OCI-LY7 (cell line): ENCODE measurements at regions not wholly inside any gene's neighbourhood (a gene's known extent, or its start where the extent isn't known, plus 50 kb on each side); places are given as distances from the start of the nearest gene placed in this dataset.

Experiments used
- BruUV-seq: library from RNA; stranded (reverse); fragments of 400-500 nt; replicated peaks from 2 replicates; lab custom pipeline; 2021; lab: Mats Ljungman, UMichigan
- CTCF ChIA-PET: fragments of 300-600 bp; sonication (Branson Sonifier 250); formaldehyde crosslinking; loops from one replicate; lab custom pipeline; 2022; ENCODE audit warnings: antibody characterized with exemption; ENCODE audit not compliant: unreplicated experiment; lab: Charles Lee
- POLR2A ChIA-PET: fragments of 300-600 bp; sonication (Branson Sonifier 250); formaldehyde crosslinking; loops from one replicate; lab custom pipeline; 2022; ENCODE audit warnings: antibody characterized with exemption; lab: Charles Lee
- DNase-seq: peaks from one replicate; pipeline ENCODE4 v3.0.0-alpha.2; 2015; ENCODE audit warnings: low spot score
- H2AFZ ChIP-seq: fragments of 200-600 bp; sonication (generic), shearing (Covaris generic); 2 replicates; pipeline ENCODE4 v1.6.1; 2014; ENCODE audit warnings: mild to moderate bottlenecking, antibody characterized with exemption, low read length, moderate library complexity
- H3K27ac ChIP-seq: fragments of 200-600 bp; sonication (generic); 2 replicates; pipeline ENCODE4 v1.5.1; 2014; ENCODE audit warnings: mixed run types, low read depth, mild to moderate bottlenecking, moderate library complexity, low read length, inconsistent platforms; ENCODE audit not compliant: poor library complexity, severe bottlenecking
- H3K36me3 ChIP-seq: fragments of 200-600 bp; sonication (generic); 2 replicates; pipeline ENCODE4 v1.6.1; 2014; ENCODE audit warnings: mild to moderate bottlenecking, antibody characterized with exemption, low read length, moderate library complexity, mixed read lengths; ENCODE audit not compliant: insufficient read depth
- H3K4me1 ChIP-seq: fragments of 200-600 bp; sonication (generic); 2 replicates; pipeline ENCODE4 v1.5.1; 2014; ENCODE audit warnings: mild to moderate bottlenecking, low read length; ENCODE audit not compliant: insufficient read depth, poor library complexity, severe bottlenecking
- H3K4me2 ChIP-seq: fragments of 200-600 bp; sonication (generic); 2 replicates; pipeline ENCODE4 v1.6.1; 2014; ENCODE audit warnings: mild to moderate bottlenecking, low read length
- H3K4me3 ChIP-seq: fragments of 200-600 bp; sonication (generic); 2 replicates; pipeline ENCODE4 v1.5.1; 2014; ENCODE audit warnings: mild to moderate bottlenecking, low read depth, low read length; ENCODE audit not compliant: poor library complexity, severe bottlenecking
- H3K79me2 ChIP-seq: fragments of 200-600 bp; sonication (generic); 2 replicates; pipeline ENCODE4 v1.6.1; 2016; ENCODE audit warnings: low read depth, mild to moderate bottlenecking, low read length, moderate library complexity, mixed read lengths; ENCODE audit not compliant: insufficient read depth
- H3K9me2 ChIP-seq: fragments of 200-600 bp; sonication (generic); 2 replicates; pipeline ENCODE4 v1.6.1; 2016; ENCODE audit warnings: mild to moderate bottlenecking, low read length, mixed read lengths; ENCODE audit not compliant: insufficient read depth
- H3K9me3 ChIP-seq: fragments of 200-600 bp; sonication (generic); 2 replicates; pipeline ENCODE4 v1.6.1; 2014; ENCODE audit warnings: mild to moderate bottlenecking, mixed run types, low read length, mixed read lengths
- H4K20me1 ChIP-seq: fragments of 200-600 bp; sonication (generic); 2 replicates; pipeline ENCODE4 v1.6.1; 2014; ENCODE audit warnings: mild to moderate bottlenecking, antibody characterized with exemption, low read length, moderate library complexity, mixed read lengths; ENCODE audit not compliant: insufficient read depth
- CTCF ChIP-seq: fragments of 200-600 bp; sonication (generic); conservative IDR thresholded peaks from 2 replicates; pipeline ENCODE4 v1.5.1; 2014; ENCODE audit warnings: mild to moderate bottlenecking, antibody characterized with exemption, low read length, moderate library complexity, mixed read lengths
- EZH2phosphoT487 ChIP-seq: fragments of 200-600 bp; sonication (generic); IDR thresholded peaks from 2 replicates; pipeline ENCODE4 v1.6.1; 2018; ENCODE audit warnings: low read depth, borderline replicate concordance, mild to moderate bottlenecking, mixed run types, antibody characterized with exemption, low read length, moderate library complexity, mixed read lengths
- intact Hi-C: fragments of 100-400 bp; cut with micrococcal nuclease; formaldehyde crosslinking; loops from one replicate; pipeline ENCODE4 v1.10.0; 2022; ENCODE audit not compliant: unreplicated experiment

- Histone ChIP-seq H2AFZ (no peak overlapping the region), H4K20me1 (no peaks in the 10 kb centered on the region), H3K9me3 (no peaks in the 10 kb centered on the region), H3K79me2 (no peaks in the 10 kb centered on the region), H3K4me1 (no peaks in the 10 kb centered on the region), H3K27ac (no peak overlapping the region), H3K4me2 (no peak overlapping the region), H3K9me2 (no peaks in the 10 kb centered on the region), H3K36me3 (no peaks in the 10 kb centered on the region), H3K4me3 (no peak overlapping the region)
- BruUV-seq: no TSS peak
- DNase-seq: no peak
- ChIA-PET POLR2A (no interaction called here), CTCF (no interaction called here)
- intact Hi-C loops: no loop called here
- TF ChIP-seq CTCF: no peak
- no peak for TF ChIP-seq EZH2phosphoT487
Measured at GRCh38 chr3:65079560-65079959, 391.8 kb upstream of the ADAMTS9 start.

GRCh38 chr3:65078748-65079147 is 390.9 kb upstream of the ADAMTS9 start:
- Histone ChIP-seq H3K36me3 (no peaks in the 10 kb centered on the region), H2AFZ (no peak overlapping the region), H4K20me1 (no peaks in the 10 kb centered on the region), H3K79me2 (no peaks in the 10 kb centered on the region), H3K9me2 (no peaks in the 10 kb centered on the region), H3K4me2 (no peak overlapping the region), H3K4me3 (no peak overlapping the region), H3K9me3 (no peaks in the 10 kb centered on the region), H3K4me1 (no peaks in the 10 kb centered on the region), H3K27ac (no peak overlapping the region)
- BruUV-seq: no TSS peak
- ChIA-PET POLR2A (no interaction called here), CTCF (no interaction called here)
- no peak for DNase-seq
- intact Hi-C loops: no loop called here
- TF ChIP-seq CTCF (no peak), EZH2phosphoT487 (no peak)

GRCh38 chr3:65077124-65077523 is 389.3 kb upstream of the ADAMTS9 start:
- H3K4me3 ChIP-seq: no peak overlapping the region
- intact Hi-C loops: no loop called here
- no peaks in the 10 kb centered on the region for H4K20me1 ChIP-seq
- no TSS peak for BruUV-seq
- no peaks in the 10 kb centered on the region for H3K9me3 ChIP-seq
- H2AFZ ChIP-seq: no peak overlapping the region
- ChIA-PET CTCF (no interaction called here), POLR2A (no interaction called here)
- no peak overlapping the region for H3K4me2 ChIP-seq
- H3K27ac ChIP-seq: no peak overlapping the region
- no peak for DNase-seq
- no peaks in the 10 kb centered on the region for H3K36me3 ChIP-seq
- TF ChIP-seq CTCF (no peak), EZH2phosphoT487 (no peak)
- H3K79me2 ChIP-seq: no peaks in the 10 kb centered on the region
- no peaks in the 10 kb centered on the region for H3K4me1 ChIP-seq
- H3K9me2 ChIP-seq: no peaks in the 10 kb centered on the region
